Activated CD8-positive, alpha-beta T cell treated with anti-CD3 and anti-CD28 coated beads for 36 hours (primary cell): ENCODE measurements at regions not wholly inside any gene's neighbourhood (a gene's known extent, or its start where the extent isn't known, plus 50 kb on each side); places are given as distances from the start of the nearest gene placed in this dataset.

Source experiments
- ATAC-seq: fragments of 200-7000 bp; cut with Tn5 transposase; one replicate; pipeline ENCODE4 v1.10.0; 2021; ENCODE audit warnings: mild to moderate bottlenecking, moderate library complexity
- CTCF ChIA-PET: fragments of 350-600 bp; sonication (Branson Sonifier 250); formaldehyde crosslinking; loops from one replicate; lab custom pipeline; 2021; ENCODE audit warnings: antibody characterized with exemption; lab: Charles Lee
- POLR2A ChIA-PET: fragments of 350-600 bp; sonication (Branson Sonifier 250); formaldehyde crosslinking; loops from one replicate; lab custom pipeline; 2021; ENCODE audit warnings: antibody characterized with exemption; lab: Charles Lee
- DNase-seq: peaks from one replicate; pipeline ENCODE4 v3.0.0-alpha.2; 2020
- H3K27ac Mint-ChIP-seq: one replicate; pipeline ENCODE4 v1.8.0; 2021; ENCODE audit warnings: mild to moderate bottlenecking, mixed read lengths
- H3K27me3 Mint-ChIP-seq: one replicate; pipeline ENCODE4 v1.8.0; 2021; ENCODE audit warnings: mixed read lengths
- H3K36me3 Mint-ChIP-seq: one replicate; pipeline ENCODE4 v1.8.0; 2021; ENCODE audit warnings: low read depth, mixed read lengths
- H3K4me1 Mint-ChIP-seq: one replicate; pipeline ENCODE4 v1.8.0; 2021; ENCODE audit warnings: low read depth, mixed read lengths
- H3K4me3 Mint-ChIP-seq: one replicate; pipeline ENCODE4 v1.8.0; 2021; ENCODE audit warnings: mild to moderate bottlenecking, moderate library complexity, mixed read lengths
- H3K9me3 Mint-ChIP-seq: one replicate; pipeline ENCODE4 v1.8.0; 2021; ENCODE audit warnings: mixed read lengths
- intact Hi-C: fragments of 100-400 bp; cut with micrococcal nuclease; formaldehyde crosslinking; loops from one replicate; pipeline ENCODE4 v1.10.0; 2022
- TF ChIP-seq, protein P1 (sequence below): fragments of 200-600 bp; IDR thresholded peaks from one replicate; pipeline ENCODE4 v1.8.0; 2022; ENCODE audit warnings: antibody characterized with exemption, mild to moderate bottlenecking

DNA sequence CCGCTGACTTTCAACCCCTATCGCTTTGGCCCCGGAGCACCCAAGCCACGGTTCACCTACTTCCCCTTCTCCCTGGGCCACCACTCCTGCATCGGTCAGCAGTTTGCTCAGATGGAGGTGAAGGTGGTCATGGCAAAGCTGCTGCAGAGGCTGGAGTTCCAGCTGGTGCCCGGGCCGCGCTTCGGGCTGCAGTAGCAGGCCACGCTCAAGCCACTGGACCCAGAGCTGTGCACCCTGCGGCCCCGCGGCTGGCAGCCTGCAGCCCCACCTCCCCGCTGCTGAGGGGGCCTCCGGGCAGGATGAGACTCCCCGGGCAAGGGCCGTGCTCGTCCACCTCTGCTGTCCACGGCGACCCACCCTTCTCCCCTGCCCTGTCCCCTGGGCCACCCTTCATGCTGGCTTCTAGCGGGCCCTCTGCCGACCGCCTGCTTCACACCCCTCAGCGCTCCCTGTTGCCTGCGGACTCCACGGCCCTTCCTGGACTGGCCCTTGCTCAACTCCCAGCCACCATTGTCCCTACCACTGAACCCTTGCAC lies 92.2 kb upstream of the TRABD2B start:
- DNase-seq = no peak
- Mint-ChIP-seq H3K4me1 (peaks cover 6% of the 10 kb centered on the region), H3K4me3 (no peak overlapping the region), H3K27ac (no peak overlapping the region), H3K27me3 (peaks cover 26% of the 10 kb centered on the region), H3K36me3 (no peaks in the 10 kb centered on the region), H3K9me3 (no peaks in the 10 kb centered on the region)
- TF ChIP-seq, protein P1, sequence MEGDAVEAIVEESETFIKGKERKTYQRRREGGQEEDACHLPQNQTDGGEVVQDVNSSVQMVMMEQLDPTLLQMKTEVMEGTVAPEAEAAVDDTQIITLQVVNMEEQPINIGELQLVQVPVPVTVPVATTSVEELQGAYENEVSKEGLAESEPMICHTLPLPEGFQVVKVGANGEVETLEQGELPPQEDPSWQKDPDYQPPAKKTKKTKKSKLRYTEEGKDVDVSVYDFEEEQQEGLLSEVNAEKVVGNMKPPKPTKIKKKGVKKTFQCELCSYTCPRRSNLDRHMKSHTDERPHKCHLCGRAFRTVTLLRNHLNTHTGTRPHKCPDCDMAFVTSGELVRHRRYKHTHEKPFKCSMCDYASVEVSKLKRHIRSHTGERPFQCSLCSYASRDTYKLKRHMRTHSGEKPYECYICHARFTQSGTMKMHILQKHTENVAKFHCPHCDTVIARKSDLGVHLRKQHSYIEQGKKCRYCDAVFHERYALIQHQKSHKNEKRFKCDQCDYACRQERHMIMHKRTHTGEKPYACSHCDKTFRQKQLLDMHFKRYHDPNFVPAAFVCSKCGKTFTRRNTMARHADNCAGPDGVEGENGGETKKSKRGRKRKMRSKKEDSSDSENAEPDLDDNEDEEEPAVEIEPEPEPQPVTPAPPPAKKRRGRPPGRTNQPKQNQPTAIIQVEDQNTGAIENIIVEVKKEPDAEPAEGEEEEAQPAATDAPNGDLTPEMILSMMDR = no peak
- ChIA-PET POLR2A (no interaction called here), CTCF (no interaction called here)
- no peak for ATAC-seq
- intact Hi-C loops = no loop called here

GRCh38 chr1:48084826-48085225 lies 87.6 kb upstream of the TRABD2B start:
- ChIA-PET POLR2A (no interaction called here), CTCF (no interaction called here)
- Mint-ChIP-seq H3K27me3 (peaks cover 10% of the 10 kb centered on the region), H3K4me3 (no peak overlapping the region), H3K36me3 (no peaks in the 10 kb centered on the region), H3K4me1 (no peaks in the 10 kb centered on the region), H3K9me3 (no peaks in the 10 kb centered on the region), H3K27ac (no peak overlapping the region)
- intact Hi-C loops = no loop called here
- TF ChIP-seq, protein P1 = no peak
- ATAC-seq = no peak
- no peak for DNase-seq

- Mint-ChIP-seq H3K36me3 (no peaks in the 10 kb centered on the region), H3K4me1 (no peaks in the 10 kb centered on the region), H3K27me3 (peaks cover 5% of the 10 kb centered on the region), H3K9me3 (no peaks in the 10 kb centered on the region), H3K4me3 (no peak overlapping the region), H3K27ac (no peak overlapping the region)
- TF ChIP-seq, protein P1 = no peak
- POLR2A ChIA-PET = no interaction called here
- CTCF ChIA-PET = interaction anchor here (1.0 kb wide), 1 partner anchor 11 kb away, joined by 4 read pairs; no protein-coding TSS in a partner anchor
- intact Hi-C loops = no loop called here
- ATAC-seq (no peak), DNase-seq (no peak)
Measured at GRCh38 chr1:48082271-48082962, 85.2 kb upstream of the TRABD2B start.

DNA sequence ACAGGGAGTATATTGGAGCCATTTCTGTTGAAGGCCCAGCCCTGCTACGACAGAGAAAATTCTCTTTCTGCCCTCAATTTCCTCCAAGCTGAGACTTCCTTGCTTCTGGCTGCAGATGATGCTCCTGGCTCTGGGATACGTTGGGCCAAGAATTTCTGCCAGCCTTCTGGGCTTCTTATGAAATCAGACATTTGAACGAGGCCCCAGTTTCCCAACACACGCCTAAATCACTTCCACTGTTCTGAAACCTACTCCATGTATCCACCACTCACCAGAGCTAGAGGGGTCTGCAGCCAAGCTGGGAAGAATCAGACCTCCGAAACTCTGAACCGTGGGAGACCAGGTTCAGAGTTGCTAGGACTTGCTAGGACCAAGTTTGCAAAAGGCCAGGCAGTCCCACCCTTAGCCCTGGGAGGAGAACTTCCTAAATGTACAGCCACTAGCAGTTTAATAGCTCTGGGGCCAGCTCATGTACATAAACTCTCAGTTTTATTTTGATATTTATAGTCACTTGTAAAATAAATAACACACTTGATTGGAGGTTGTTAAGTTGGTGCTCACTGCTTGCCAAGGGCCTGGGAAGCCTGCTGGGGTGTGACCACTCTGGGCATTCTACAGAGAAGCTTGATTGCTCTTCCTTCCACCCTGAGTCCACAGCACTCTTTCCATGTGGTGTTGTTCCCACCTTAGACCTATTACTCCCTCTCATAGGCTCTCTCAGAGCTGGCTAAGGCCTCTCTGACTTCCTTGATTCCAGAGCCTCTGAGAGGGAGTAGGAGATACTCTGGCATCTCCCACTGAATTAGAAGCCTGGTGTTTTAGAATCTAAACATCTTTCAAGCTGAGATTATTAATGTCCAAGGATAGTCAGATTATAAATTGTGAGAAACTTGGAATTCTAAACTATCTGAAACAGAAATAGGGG lies 83.4 kb upstream of the TRABD2B start:
- peaks cover 7% of the 10 kb centered on the region for H3K27me3 Mint-ChIP-seq
- no peak for ATAC-seq
- no peaks in the 10 kb centered on the region for H3K36me3 Mint-ChIP-seq
- intact Hi-C loops = no loop called here
- TF ChIP-seq, protein P1 = no peak
- ChIA-PET POLR2A (no interaction called here), CTCF (interaction anchor here (0.8 to 1.2 kb wide), 4 partner anchors 13 to 156 kb away, joined by 3 to 4 read pairs (median 3); no protein-coding TSS in a partner anchor)
- no peak for DNase-seq
- no peaks in the 10 kb centered on the region for H3K4me1 Mint-ChIP-seq
- no peak overlapping the region for H3K27ac Mint-ChIP-seq
- H3K9me3 Mint-ChIP-seq = no peaks in the 10 kb centered on the region
- no peak overlapping the region for H3K4me3 Mint-ChIP-seq
